ENCODE measurements at regions not wholly inside any gene's neighbourhood (a gene's known extent, or its start where the extent isn't known, plus 50 kb on each side); places are given as distances from the start of the nearest gene placed in this dataset.

DNA sequence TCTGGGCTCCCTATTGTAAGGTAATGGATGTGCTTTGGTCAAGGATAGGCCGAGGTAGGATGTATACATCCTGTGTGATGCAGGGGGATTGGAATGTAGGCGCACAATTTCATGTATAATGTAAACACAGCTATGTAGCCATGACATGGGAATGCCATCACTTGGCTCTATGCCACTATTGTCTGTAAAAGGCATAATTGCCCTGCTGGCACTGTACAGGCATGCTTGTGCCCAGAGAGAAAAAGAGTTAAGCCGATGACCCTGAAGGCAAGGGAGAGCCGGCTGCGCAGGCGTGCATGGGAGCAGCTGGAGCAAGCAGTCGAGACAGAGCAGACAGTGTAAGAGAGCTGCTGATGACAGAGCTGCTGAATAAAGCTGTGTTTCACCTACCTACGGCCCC lies 212.5 kb upstream of the CPHXL start:
- dilution Hi-C loops (cut with MboI; ENCODE audit: extremely low pct_ligation_motif_present, low sequenced_read_pairs) (no loop called here), intact Hi-C loops (cut with micrococcal nuclease) (no loop called here)
- BruUV-seq (replicated peaks), result no TSS peak
- no peak overlapping the region for H2AFZ ChIP-seq (ENCODE audit: low read depth, low read length)
- DNase-seq (ENCODE audit: low read depth, low spot score), result no peak
- H3K27ac ChIP-seq (ENCODE audit: insufficient read depth, low read depth, low read length), result no peak overlapping the region
- no peaks in the 10 kb centered on the region for H3K27me3 ChIP-seq (ENCODE audit: control insufficient read depth in 2 of 2, insufficient read depth in 2 of 2, low read length in 2 of 2)
- POLR2A ChIA-PET, result no interaction called here
- H3K9me1 ChIP-seq (replicated peaks; ENCODE audit: control insufficient read depth, extremely low read depth, insufficient read depth, low read length), result no peaks in the 10 kb centered on the region
- no peak overlapping the region for H3K9ac ChIP-seq (replicated peaks; ENCODE audit: extremely low read depth, insufficient read depth, low read length)
- no peak for FAIRE-seq
- H3K4me1 ChIP-seq (ENCODE audit: control insufficient read depth, extremely low read depth, insufficient read depth, low read length), result no peaks in the 10 kb centered on the region
- CTCF ChIA-PET, result no interaction called here
- peaks cover 3% of the 10 kb centered on the region for H3K9me3 ChIP-seq (replicated peaks; ENCODE audit: control insufficient read depth, insufficient read depth, low read length)
- H3K4me3 ChIP-seq (replicated peaks in 1 of 3; ENCODE audit: insufficient read depth in 1 of 3, low read depth in 1 of 3, low read length in 3 of 3), result no peak overlapping the region
- no peaks in the 10 kb centered on the region for H4K20me1 ChIP-seq (replicated peaks; ENCODE audit: control insufficient read depth, extremely low read depth, insufficient read depth, low read length)
- no peak overlapping the region for H3K4me2 ChIP-seq (ENCODE audit: insufficient read depth, low read length)
- TF ChIP-seq POLR2A (IDR thresholded peaks at IDR 0.05; ENCODE audit: low read depth, low read length) (no peak), FOS (IDR thresholded peaks at IDR 0.05; ENCODE audit: borderline replicate concordance, insufficient read depth, low read length) (no peak), GATA2 (IDR thresholded peaks at IDR 0.05; ENCODE audit: insufficient read depth, insufficient read length, low read depth, low read length) (no peak), POLR2AphosphoS5 (IDR thresholded peaks at IDR 0.05; ENCODE audit: insufficient read depth, low read depth, low read length) (no peak), EZH2 (IDR thresholded peaks at IDR 0.05; ENCODE audit: borderline replicate concordance, low read depth, low read length, severe bottlenecking) (no peak), MYC (IDR thresholded peaks at IDR 0.05; ENCODE audit: low read depth, low read length) (no peak), JUN (IDR thresholded peaks at IDR 0.05; ENCODE audit: borderline replicate concordance, insufficient read depth, insufficient read length, low read depth) (no peak)
- TF ChIP-seq, protein P1, sequence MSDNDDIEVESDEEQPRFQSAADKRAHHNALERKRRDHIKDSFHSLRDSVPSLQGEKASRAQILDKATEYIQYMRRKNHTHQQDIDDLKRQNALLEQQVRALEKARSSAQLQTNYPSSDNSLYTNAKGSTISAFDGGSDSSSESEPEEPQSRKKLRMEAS (IDR thresholded peaks at IDR 0.05; ENCODE audit: insufficient read depth, insufficient read length), result no peak
- TF ChIP-seq, protein P2, sequence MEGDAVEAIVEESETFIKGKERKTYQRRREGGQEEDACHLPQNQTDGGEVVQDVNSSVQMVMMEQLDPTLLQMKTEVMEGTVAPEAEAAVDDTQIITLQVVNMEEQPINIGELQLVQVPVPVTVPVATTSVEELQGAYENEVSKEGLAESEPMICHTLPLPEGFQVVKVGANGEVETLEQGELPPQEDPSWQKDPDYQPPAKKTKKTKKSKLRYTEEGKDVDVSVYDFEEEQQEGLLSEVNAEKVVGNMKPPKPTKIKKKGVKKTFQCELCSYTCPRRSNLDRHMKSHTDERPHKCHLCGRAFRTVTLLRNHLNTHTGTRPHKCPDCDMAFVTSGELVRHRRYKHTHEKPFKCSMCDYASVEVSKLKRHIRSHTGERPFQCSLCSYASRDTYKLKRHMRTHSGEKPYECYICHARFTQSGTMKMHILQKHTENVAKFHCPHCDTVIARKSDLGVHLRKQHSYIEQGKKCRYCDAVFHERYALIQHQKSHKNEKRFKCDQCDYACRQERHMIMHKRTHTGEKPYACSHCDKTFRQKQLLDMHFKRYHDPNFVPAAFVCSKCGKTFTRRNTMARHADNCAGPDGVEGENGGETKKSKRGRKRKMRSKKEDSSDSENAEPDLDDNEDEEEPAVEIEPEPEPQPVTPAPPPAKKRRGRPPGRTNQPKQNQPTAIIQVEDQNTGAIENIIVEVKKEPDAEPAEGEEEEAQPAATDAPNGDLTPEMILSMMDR (IDR thresholded peaks at IDR 0.05; ENCODE audit: extremely low read depth in 1 of 2, insufficient read depth in 1 of 2, low read depth in 1 of 2, low read length in 2 of 2), result no peak
- H3K79me2 ChIP-seq (ENCODE audit: control insufficient read depth, insufficient read depth, low read length), result no peaks in the 10 kb centered on the region
- H3K36me3 ChIP-seq (ENCODE audit: control insufficient read depth in 2 of 2, extremely low read depth in 1 of 2, insufficient read depth in 2 of 2, low read length in 2 of 2), result no peaks in the 10 kb centered on the region

Measured in endothelial cell of umbilical vein (primary cell).